T-helper 1 cell (primary cell): ENCODE measurements at regions not wholly inside any gene's neighbourhood (a gene's known extent, or its start where the extent isn't known, plus 50 kb on each side); places are given as distances from the start of the nearest gene placed in this dataset.

Experiments used
- DNase-seq, 5 donors: peaks; one replicate each; pipeline ENCODE4 v3.0.0-alpha.2; 2012 to 2020

DNA sequence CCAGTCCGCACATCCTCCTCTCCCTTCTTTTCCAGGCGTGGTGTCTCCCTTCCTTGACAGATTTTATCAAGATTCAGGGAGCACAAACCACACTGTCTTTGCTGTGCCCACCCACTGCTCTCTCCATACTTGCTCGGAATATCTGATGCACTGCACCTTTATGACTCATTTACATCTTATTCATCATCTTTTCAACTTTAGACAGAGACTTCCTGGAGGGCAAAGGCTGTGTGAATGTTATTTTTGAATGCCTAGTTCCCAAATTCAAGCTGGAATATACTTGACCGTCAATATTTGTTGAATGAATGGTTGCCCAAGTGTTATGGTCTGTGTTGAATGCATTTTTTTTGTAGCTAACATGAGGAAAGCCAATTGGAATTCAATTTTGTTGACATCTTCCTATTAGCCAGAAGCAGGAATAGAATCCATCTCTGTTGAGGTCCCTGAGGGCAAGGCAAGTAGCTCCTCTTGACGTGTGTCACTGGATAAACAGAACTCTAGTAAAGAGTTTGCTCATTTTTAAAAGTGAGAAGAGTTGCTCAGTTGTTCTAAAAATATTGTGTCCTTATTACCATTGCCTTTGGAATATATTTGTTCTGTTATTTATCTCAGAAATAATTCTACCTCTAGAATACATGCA, 95.0 kb downstream of the KLF6 start:
- DNase-seq, result no peak

DNA sequence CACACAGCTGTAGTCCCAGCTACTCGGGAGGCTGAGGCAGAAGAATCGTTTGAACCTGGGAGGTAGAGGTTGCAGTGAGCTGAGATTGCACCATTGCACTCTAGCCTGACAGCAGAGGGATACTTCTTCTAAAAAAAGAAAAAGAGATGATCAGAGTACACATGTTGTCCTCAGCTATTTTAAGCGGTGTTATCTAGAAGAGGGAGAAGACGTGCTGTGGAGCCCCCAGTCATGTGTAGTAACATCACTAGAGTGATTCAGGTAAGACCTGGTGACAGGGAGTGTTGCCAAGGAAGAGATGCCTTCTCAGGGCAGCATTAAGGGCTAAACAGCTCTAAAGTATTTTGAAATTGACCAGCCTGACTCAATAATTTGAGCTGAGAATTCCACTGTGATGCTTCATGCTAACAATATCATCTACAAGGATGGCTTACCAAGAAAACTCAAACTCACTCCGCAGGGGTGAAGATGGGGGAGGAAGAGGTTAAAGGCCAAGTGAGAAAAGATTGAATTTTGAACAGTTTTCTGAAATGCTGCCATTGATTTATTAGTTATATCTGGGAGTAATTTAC, 97.4 kb downstream of the KLF6 start:
- no peak for DNase-seq

DNA sequence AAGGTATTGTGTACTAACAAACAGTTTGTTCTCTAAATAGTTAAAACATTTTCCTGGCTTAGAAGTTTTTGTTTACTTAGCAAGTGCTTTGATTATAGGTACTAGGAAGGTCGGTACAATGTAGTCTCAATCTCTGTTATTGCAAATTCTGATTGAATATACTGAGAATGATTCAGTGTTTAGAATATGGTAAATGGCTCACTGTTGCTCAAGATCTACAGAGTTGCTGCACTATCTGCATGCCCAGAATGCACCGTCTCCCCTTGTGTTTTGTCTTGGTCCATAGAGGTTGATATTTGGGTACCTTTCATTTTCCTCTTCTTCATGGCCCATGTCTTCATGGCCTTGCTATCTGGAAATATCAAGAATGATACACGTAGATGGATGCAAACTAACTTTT, 99.6 kb downstream of the KLF6 start:
- no peak for DNase-seq

DNA sequence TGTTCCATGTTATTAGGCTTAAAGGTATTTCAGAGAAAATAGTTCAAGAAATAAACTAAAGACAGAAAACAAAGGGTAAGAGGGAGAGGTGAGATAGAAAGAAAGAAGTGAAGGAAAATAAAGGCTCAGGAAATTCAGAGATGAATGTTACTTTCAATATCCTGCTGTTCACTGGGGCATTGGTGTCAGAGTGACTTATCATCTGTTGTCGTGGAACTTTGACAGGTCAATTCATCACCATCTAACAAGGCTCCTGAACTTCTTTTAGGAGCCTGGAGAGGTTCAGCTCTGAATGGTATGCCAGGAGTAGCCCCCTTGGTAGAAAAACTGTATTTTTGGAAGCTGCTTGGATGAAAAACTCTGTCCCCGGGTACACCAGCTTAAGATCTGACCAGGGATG, 100.1 kb downstream of the KLF6 start:
- peak in 1 of 5 donors; percentile 23 for DNase-seq

DNA sequence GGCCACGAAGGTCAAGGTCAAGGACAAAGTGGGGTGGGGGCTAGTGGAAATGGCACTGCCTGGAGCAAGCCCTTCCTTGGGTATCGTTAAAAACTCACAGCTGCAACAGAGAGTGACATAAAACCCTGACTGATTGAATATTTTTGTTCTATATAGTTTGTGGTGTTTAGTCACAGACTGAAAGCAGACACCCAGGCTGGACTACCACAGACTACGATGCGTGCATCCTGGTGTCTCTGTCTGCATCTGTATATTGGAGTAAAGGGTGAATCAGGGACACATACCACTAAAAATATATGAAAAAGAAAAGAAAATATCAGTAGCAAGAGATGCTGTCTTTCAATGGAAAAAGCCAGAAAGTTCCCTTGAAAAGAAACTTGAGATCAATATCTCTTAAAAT, 101.4 kb downstream of the KLF6 start:
- no peak for DNase-seq

DNA sequence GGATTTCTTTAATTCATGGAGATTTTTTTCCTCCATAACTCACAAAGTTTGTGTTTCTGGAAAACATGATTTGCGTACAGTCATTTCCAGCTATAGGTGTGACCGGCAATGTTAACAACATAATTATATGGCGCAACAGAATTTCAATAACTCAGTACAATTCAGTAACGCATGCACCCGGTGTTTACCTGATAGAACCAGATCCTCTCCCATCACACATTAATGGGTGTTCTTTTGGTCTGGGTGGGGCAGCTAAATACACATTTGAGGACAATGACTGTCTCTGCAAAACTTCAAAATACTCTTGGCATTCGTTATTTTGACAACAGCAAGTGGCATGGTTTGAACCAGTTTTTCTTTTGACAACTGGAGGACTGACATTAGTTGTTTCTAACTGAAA, 102.3 kb downstream of the KLF6 start:
- DNase-seq, result no peak

DNA sequence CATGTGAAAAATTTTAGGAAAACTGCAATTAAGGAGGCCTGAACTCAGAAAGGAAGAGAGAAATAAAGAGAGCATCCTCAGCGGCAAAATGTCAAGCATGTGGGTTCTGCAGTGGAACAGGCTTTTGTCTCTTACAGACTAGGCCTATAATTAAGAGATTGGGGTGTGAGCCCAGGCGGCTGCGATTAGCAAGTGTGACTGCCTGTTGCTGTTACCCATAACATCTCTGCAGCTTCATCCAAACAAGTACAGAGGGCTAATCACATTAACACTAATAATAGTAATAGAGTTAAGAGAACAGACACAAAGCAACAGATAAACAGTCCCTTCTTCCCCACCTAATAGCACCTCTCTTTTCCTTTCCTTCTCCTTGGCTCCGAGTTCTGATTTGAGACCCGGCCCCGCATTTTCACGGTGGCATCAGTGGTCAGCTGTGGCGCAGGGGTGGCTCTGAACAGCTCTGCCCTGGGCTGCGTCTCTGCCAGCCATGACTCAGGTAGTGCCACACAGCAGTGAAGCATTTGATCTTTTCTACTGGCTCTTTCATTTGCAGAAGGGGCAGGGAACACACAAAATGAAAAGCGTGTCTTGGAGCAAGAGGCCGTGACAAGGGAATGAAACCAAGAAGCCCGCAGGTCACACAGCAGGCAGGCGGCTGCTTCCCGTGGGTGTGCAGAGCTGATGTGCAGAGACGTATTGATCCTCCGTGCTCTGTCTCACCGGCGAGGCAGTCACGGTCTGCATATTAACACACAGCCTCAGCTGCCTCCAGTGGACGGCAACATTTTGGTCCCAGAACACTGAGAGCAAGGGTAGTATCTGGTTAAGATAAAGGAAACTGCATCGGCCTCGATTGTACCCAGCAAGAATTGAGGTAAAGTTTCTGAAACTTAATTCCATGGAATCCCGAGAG, 103.1 kb downstream of the KLF6 start:
- DNase-seq, result no peak

DNA sequence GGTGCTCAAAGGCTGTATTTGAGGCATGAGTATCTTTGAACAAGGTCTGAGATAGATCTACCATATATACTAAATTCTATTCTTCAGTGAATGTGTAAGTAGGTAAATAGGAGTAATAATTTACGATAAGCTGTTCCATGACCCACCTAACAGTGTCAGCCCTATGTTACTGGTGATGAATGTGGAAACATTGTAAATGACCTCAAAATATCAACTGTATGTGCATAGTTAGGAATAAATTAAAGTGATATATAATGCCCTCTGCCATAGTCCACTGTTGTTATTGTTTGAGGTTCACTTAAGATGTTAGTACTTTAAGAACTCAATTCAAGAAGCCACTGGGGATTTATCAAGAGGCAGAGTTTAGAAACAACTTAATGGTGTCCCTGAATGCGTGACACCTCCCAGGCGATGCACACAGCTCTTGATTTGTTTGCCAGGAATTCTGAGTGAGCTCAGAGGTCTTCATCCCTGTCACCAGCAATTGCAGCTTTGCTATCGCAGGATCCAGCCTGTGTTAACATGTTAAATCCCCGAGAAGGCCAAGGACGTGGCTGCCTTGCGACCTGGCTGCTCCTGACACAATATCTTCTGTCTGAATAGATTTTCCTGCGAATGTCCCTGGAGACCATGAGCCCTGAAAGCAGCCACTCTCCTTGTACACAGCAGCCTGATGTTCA, 104.9 kb downstream of the KLF6 start:
- no peak for DNase-seq

DNA sequence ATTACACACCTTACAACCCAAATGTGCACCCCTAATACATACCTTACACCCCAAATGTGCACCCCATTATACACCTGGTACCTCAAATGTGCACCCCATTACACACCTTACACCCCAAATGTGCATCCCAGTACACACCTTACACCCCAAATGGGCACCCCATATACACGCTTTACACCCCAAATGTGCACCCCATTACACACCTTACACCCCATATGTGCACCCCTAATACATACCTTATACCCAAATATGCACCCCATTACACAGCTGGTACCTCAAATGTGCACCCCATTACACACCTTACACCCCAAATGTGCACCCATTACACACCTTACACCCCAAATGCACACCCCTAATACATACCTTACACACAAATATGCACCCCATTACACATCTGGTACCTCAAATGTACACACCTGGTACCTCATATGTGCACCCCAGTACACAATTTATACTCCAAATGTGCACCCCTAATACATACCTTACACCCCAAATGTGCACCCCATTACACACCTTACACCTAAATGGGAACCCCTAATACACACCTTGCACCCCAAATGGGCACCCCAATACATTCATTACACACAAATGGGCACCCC, 106.3 kb downstream of the KLF6 start:
- DNase-seq, result no peak

DNA sequence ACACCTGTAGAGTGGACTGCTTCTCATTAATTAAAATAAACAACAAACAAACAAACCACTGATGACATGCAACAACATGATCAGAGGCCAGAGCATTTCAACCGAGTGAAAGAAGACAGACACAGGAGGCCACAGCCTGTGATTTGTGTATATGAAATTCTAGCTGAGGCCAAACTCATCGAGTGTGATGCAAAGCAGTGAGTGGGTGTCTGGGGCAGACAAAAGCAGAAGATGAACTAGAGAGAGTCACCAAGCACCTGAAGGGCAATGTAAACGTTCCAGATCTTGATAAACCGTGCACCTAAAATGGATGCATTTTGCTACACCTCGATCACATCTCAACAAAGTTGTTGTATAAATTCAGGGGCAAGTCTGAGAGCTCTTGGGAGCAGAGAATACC, 108.4 kb downstream of the KLF6 start:
- DNase-seq, result no peak

DNA sequence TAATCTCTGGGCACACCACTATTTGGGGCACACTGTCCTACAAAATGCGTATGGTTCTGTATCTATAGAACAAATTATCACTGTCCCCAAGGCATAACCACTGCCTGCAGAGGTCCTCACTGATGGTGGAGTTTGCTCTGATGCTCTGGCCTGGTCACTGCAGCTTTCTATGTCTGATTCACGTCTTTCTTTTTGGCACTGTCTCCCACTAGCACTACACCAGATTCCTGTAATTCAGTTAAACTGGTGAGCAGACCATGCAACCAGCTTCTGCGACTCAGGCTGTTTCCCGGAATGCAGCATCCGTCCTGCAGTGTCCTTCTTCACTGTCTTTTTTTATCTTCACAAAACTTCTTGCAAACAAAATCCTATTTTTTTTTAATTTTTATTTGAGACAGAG, 112.8 kb downstream of the KLF6 start:
- no peak for DNase-seq

DNA sequence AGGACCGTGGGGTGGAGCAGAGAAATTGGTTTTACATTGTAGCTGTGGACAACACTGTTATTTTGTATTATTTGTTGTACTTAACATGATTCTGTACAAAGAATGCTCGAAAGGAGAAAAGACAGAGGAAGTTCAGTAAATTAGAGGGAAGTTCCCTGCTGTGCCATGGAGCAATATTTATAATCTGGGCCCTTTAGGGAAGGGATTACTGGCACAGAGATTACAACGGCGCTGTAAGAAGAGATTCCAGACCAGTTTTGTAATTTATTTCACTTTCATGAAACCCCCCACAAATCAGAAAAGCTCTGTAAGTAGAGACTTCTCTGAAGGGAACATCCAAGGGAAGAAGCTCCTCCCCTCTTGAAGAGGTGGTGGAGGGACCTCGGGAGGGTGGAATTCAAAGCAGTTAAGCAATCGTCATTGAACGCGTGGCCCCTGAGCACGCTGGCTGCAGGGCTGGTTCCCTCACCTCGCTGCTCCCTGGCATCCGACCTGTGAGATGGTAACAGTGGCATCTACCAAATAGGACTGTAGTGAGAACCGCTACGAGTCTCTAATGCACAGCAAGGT, 113.5 kb downstream of the KLF6 start:
- DNase-seq, result no peak

DNA sequence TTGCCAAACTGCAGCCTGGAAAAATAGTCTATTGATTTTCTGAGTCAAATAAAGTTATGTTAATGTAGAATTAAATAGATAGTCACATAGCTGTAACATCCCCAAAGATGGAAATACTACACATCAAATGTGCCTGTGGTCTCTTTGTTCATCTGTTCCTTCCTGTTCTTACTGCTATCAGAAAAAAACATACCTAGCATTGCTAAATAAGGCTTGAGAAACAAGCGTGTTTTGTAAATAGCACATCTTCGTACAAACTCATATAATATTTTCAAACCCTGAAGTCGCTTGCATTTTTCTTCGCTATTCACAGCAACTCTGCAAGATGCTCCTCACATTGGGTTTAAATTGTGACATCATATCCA, 116.1 kb downstream of the KLF6 start:
- peak in 1 of 5 donors; percentile 45 for DNase-seq

DNA sequence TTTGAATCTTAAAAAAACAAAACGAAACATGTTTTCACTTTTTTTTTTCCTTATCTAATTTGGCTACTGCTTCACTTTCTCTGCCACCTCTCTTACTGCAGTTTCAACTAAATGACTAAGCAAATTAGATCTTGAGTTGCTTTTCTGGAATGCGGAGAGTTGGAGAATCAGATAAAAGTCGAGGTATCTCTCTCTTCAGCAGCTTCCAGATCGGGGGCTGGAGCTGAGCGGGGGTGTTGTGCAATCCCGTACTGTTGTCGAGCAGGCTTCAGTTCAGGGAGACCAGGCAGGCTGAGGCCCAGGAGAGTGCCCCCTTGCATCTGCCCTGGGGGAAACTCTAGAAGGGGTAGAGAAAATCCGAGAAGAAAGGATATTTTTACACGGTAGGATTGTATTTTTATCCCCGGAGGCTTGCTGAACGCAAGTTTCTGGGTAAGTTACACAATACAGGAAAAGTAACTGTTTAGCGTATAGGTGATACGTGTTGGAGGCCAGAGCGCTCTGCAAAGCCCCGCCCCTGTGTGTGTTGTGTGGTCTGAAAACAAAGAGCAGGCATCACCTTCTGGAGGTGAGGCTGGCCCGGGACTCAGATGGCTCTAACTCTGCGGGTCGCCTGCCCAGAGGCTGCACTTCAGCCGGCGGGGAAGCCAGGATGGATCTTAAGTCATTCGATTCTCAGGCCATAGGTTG, 116.6 kb downstream of the KLF6 start:
- DNase-seq, result peak; percentile 49 to 75 (median 59)

DNA sequence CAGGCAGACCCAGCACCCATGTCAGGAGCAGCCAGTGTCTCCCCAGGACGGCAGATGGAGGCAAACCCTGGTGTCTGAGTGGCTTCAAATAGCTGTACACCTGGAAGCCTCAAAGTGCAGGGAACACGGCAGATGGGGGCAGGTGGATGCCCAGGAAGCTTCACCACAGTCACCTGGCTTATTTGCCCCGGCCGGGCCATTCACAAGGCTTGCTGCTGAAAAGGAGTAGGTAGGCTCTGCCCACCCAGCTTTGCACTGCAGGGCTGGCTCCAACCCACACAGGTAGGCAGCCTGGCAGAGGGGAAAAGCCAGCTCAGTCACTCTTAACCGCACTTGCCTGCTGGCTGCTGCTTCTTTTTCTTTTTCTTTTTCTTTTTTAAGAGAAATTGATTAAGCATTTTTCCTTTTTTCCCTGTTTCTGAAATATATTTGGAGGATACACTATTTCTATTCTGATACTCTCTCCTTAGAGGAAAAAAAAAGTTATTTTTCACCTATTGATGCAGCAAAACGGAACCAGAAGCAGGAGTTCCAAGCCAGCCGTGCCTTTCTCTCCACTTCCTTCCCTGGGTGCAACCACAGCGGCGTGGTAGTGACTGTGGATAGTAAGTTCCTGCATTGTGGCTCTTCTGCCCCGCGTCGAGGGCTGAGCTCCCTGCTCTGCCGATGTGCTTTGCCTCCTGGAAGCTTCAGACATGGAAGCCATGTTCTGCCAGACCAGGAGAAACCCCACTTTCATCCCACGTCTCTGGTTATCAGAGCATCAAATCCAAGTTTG, 118.3 kb downstream of the KLF6 start:
- peak in 3 of 5 donors; percentile 18 to 29 (median 21) for DNase-seq

DNA sequence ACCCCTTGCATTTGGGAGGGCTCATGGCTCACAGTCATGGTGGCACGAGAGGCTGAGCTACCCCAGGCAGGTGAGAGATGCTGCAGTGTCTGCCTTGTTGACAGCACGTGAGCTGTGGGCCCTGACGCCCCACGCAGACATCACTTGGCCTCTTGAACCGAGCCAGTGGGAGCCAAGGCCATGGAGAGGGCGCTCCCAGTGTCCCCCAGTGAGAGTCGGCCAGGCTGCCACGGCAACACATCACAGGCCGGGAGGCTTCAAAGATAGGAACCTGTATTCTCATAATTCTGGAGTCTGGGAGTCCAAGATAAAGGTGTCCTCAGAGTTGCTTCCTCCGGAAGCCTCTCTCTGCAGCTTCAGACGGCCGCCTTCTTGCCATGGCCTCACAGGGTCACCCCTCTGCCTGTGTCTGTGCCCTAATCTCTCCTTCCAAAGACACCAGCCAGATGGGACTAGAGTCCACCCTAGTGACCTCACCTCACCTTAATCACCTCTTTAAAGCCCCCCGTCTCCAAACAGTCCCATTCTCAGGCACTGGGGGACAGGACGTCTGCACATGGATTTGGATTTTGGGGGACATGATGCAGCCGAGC, 119.6 kb downstream of the KLF6 start:
- no peak for DNase-seq

DNA sequence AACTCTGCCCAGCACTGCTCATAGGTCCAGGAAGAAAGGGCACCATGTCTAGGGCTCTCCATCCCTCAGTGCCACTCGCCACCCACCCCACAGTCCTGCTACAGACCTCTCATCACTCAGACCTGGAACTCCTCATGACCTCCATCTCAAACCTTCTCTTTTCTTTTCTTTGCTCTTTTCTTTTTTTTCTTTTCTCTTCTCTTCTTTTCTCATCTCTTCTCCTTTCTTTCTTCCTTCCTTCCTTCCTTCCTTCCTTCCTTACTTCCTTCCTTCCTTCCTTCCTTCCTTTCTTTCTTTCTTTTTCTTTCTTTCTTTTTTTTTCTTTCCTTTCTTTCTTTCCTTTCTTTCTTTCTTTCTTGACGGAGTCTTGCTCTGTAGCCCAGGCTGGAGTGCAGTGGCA, 122.2 kb downstream of the KLF6 start:
- DNase-seq, result no peak

DNA sequence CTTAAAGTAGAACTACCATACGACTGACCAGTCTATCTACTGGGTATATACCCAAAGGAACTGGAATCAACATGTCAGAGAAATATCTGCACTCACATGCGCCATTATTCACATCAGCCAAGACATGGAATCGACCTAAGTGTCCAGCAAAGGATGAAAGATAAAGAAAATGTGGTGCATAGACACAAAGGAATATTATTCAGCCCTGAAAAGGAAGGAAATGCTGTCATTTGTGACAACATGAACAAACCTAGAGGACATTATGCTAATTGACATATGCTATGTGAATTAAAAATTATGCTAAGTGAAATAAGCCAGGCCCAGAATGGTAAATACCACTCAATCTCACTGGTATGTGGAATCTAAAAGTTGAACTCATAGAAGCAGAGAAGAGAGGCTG, 123.7 kb downstream of the KLF6 start:
- no peak for DNase-seq

DNA sequence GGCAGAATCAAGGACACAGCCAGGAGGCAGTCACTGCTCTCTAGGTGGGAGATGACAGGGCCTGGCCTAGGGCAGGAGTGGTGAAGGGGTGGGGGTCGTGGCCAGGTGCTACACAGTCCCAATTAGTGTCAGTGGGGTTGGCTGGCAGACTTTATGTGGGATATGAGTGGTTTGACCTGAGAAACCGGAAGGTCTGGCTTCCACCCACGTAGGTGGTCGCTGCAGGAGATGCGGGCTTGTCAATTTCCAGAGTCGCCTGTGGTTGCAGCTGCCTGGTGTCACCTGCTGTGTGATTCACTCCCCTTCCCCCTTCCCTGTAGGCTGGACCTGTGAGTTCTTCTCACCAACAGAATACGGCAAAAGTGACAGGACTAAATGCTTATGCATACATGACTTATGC, 124.3 kb downstream of the KLF6 start:
- no peak for DNase-seq

DNA sequence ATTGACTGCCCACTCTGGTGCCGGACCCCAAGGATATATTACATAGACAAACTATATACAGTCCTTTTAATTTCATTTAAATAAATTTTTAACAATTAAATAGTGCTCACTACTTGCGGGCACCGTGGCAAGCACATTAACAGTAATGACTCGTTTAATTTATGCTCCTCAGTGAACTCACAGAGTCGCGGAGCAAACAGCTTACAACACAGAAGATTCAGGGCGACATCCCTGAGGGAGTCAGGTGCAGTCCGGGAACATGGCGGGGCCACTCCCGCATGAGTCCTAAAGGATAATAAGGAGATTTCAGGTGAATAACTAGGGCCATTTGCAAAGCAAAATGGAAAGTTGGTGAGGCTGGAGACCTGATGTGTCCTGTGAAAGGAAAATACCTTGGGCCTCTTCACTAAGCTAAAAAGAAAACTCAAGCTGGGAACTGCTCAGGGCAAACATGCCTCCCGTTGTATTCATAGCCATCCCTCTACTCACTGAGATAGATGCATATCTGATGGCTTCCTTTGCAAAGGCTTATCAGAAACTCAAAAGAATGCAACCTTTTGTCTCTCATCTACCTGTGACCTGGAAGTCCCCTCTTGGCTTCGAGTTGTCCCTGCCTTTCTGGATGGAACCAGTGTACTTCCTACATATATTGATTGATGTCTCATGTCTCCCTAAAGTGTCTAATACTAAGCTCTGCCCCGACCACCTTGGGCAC, 125.6 kb downstream of the KLF6 start:
- no peak for DNase-seq
